ENCODE measurements at regions not wholly inside any gene's neighbourhood (a gene's known extent, or its start where the extent isn't known, plus 50 kb on each side); places are given as distances from the start of the nearest gene placed in this dataset.

DNA sequence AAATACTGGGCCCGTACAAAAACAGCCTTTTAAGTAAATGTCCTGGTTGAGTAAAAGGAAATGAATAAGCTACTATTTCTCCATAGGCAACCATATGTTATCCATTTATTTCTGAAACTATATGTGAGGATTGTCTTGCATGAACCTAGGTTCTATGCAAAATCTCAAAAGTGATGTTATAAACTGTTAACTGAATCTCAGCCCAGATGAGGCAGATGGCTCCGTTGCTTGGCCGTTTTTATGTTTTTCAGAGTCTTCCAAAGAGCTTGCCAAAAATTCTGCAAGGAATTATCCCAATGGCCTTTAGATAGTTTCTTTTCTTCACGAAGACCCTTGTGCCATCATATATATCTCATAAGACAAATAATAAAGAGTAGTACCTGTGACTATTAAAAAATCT, 1669.5 kb upstream of the DDX18 start:
- TF ChIP-seq, protein P1, sequence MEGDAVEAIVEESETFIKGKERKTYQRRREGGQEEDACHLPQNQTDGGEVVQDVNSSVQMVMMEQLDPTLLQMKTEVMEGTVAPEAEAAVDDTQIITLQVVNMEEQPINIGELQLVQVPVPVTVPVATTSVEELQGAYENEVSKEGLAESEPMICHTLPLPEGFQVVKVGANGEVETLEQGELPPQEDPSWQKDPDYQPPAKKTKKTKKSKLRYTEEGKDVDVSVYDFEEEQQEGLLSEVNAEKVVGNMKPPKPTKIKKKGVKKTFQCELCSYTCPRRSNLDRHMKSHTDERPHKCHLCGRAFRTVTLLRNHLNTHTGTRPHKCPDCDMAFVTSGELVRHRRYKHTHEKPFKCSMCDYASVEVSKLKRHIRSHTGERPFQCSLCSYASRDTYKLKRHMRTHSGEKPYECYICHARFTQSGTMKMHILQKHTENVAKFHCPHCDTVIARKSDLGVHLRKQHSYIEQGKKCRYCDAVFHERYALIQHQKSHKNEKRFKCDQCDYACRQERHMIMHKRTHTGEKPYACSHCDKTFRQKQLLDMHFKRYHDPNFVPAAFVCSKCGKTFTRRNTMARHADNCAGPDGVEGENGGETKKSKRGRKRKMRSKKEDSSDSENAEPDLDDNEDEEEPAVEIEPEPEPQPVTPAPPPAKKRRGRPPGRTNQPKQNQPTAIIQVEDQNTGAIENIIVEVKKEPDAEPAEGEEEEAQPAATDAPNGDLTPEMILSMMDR (IDR thresholded peaks at IDR 0.05; ENCODE audit: extremely low read depth in 1 of 2, insufficient read depth in 1 of 2, low read depth in 1 of 2, low read length in 2 of 2) = no peak
- TF ChIP-seq EZH2 (IDR thresholded peaks at IDR 0.05; ENCODE audit: borderline replicate concordance, low read depth, low read length, severe bottlenecking) = no peak
- no peak for TF ChIP-seq POLR2AphosphoS5 (IDR thresholded peaks at IDR 0.05; ENCODE audit: insufficient read depth, low read depth, low read length)
- TF ChIP-seq POLR2A (IDR thresholded peaks at IDR 0.05; ENCODE audit: low read depth, low read length) = no peak
- no peak for TF ChIP-seq GATA2 (IDR thresholded peaks at IDR 0.05; ENCODE audit: insufficient read depth, insufficient read length, low read depth, low read length)
- TF ChIP-seq, protein P2, sequence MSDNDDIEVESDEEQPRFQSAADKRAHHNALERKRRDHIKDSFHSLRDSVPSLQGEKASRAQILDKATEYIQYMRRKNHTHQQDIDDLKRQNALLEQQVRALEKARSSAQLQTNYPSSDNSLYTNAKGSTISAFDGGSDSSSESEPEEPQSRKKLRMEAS (IDR thresholded peaks at IDR 0.05; ENCODE audit: insufficient read depth, insufficient read length) = no peak
- no peak for TF ChIP-seq FOS (IDR thresholded peaks at IDR 0.05; ENCODE audit: borderline replicate concordance, insufficient read depth, low read length)
